ENCODE measurements at regions not wholly inside any gene's neighbourhood (a gene's known extent, or its start where the extent isn't known, plus 50 kb on each side); places are given as distances from the start of the nearest gene placed in this dataset.
A peak's percentile ranks its signal among the peaks of the same experiment; 100 is the strongest.

DNA sequence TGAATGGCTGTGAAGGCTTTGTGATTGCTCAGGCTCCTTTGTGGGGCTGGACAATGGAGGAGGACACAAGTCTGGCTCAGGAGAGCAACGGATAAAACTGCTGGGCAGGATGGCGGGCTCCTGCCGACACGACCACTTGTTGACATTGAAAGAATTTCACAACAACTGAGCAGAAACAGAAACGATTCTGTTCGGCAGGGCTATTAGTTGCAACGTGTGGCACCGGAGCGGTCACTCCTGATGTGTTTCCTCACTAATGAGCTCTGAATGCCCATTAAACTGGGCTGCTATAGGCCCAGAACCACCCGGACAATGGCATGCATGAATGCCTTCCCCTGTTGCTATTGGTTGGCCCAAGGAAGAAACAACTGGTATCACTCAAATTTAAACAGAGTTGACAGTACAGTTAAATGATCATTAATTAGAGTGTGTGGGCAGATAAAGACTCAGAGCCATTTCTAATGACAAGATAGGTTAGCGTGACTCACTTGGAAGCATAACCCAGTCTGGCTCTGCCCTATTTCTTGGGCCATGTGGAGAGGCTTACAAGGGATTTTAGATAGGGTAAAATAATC is 142.9 kb downstream of the ASCL1 start (continued):
- TF ChIP-seq RXRA (IDR thresholded peaks at IDR 0.05; ENCODE audit: borderline replicate concordance, low read depth) (no peak), FOXM1 (IDR thresholded peaks at IDR 0.05; ENCODE audit: low read depth) (no peak), EP300 (IDR thresholded peaks at IDR 0.05; ENCODE audit: borderline replicate concordance in 1 of 2, low read depth in 1 of 2, low read length in 1 of 2) (peak in 1 of 2 experiments; percentile 97; a peak in 2 of 4 replicates), TEAD4 (IDR thresholded peaks at IDR 0.05; ENCODE audit: borderline replicate concordance, insufficient read depth) (no peak), FOXJ3 (CRISPR knock-in tag; IDR thresholded peaks at IDR 0.05) (peak; percentile 96)
- TF ChIP-seq, protein P1, sequence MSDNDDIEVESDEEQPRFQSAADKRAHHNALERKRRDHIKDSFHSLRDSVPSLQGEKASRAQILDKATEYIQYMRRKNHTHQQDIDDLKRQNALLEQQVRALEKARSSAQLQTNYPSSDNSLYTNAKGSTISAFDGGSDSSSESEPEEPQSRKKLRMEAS (IDR thresholded peaks at IDR 0.05; ENCODE audit: low read depth): no peak
- TF ChIP-seq, protein P2, sequence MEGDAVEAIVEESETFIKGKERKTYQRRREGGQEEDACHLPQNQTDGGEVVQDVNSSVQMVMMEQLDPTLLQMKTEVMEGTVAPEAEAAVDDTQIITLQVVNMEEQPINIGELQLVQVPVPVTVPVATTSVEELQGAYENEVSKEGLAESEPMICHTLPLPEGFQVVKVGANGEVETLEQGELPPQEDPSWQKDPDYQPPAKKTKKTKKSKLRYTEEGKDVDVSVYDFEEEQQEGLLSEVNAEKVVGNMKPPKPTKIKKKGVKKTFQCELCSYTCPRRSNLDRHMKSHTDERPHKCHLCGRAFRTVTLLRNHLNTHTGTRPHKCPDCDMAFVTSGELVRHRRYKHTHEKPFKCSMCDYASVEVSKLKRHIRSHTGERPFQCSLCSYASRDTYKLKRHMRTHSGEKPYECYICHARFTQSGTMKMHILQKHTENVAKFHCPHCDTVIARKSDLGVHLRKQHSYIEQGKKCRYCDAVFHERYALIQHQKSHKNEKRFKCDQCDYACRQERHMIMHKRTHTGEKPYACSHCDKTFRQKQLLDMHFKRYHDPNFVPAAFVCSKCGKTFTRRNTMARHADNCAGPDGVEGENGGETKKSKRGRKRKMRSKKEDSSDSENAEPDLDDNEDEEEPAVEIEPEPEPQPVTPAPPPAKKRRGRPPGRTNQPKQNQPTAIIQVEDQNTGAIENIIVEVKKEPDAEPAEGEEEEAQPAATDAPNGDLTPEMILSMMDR (IDR thresholded peaks at IDR 0.05): no peak

DNA sequence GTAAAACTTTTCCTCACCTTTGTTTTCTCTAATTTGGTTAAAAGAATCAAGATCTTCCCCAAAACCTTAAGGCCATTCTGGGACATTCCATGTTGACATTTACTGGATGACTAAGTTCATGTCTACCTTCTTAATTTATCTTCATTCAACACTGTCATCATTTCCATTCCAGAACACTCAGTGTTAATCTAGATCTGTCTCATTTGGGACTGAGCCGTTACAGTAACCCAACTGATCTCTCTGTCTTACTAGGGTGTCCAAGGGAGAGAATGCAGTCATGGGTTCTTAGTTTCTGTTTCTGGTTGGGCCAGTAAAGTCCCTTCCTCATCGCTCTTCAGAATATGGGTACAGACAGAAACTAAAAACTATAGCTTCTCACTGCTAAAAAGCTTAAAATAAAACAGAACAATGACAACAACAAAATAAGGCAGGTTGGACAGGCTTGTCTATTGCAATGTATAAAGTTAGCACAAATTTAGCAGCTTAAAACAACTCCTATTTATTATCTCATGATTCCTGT is 144.8 kb downstream of the ASCL1 start:
- Histone ChIP-seq H3K4me2 (no peak overlapping the region), H3K9me2 (no peaks in the 10 kb centered on the region), H2AFZ (ENCODE audit: low read depth) (no peak overlapping the region), H3K27me3 (ENCODE audit: insufficient read depth) (no peaks in the 10 kb centered on the region), H3K4me1 (ENCODE audit: control insufficient read depth in 1 of 2, insufficient read depth in 2 of 2, low read depth in 1 of 2, low read length in 1 of 2) (peaks cover 0 to 7% of the 10 kb centered on the region in 2 experiments; a peak in 2 of 4 replicates), H3K27ac (ENCODE audit: low read depth in 2 of 2, low read length in 1 of 2) (no peak overlapping the region), H3K36me3 (replicated peaks in 1 of 2; ENCODE audit: control insufficient read depth in 1 of 2, insufficient read depth in 2 of 2, low read length in 1 of 2) (no peaks in the 10 kb centered on the region), H4K20me1 (ENCODE audit: insufficient read depth) (no peaks in the 10 kb centered on the region), H3K9me3 (no peaks in the 10 kb centered on the region), H3K4me3 (ENCODE audit: low read depth in 2 of 2, low read length in 1 of 2) (no peak overlapping the region), H3K9ac (no peak overlapping the region), H3F3A (replicated peaks; ENCODE audit: insufficient read depth) (no peaks in the 10 kb centered on the region), H3K79me2 (ENCODE audit: insufficient read depth) (no peaks in the 10 kb centered on the region)
- TF ChIP-seq MXI1 (IDR thresholded peaks at IDR 0.05; ENCODE audit: low read depth, low read length): no peak
- ChIA-PET CTCF (no interaction called here), POLR2A (no interaction called here)
- DNase-seq: no peak
- WGBS (ENCODE audit: low lambda C conversion rate): 11% methylated on average over 2 of the region's 2 CpGs

DNA sequence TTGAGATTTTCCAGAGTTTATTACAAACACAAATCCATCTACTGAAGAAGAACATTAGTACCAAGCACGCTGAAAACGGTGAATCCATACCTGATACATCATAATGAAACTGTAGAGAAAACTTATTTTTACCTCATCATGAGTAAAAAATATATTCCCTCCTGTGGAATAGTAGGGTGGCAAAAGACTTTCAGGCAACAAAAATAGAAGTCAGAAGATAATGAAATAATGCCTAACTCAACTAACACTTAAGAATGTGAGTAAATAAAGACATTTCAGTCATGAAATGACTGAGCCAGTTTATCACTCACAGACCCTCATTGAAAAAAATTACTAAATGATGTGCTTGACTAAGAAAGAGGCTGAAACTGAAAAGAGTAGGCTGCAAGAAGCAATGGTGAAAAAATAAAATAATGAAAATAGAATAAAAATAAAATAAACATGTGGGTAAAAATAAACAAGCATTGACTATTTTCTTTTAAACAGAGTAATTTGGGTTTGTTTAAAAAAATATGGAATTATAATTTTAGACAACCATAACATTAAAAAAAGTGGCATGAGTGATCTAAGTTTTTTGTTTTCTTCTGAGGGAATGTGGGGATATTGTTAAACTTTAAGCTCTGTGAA is 148.6 kb downstream of the ASCL1 start:
- H3K27me3 ChIP-seq (ENCODE audit: insufficient read depth): no peaks in the 10 kb centered on the region
- H3K9me2 ChIP-seq: no peaks in the 10 kb centered on the region
- TF ChIP-seq MEF2A (IDR thresholded peaks at IDR 0.05; ENCODE audit: borderline replicate concordance, low read depth): no peak
- no peak for TF ChIP-seq CHD2 (IDR thresholded peaks at IDR 0.05; ENCODE audit: low read length, partially characterized antibody)
- TF ChIP-seq NFIC (IDR thresholded peaks at IDR 0.05; ENCODE audit: borderline replicate concordance): no peak
- TF ChIP-seq SMC3 (IDR thresholded peaks at IDR 0.05; ENCODE audit: low read depth, low read length): no peak
- TF ChIP-seq IRF3 (IDR thresholded peaks at IDR 0.05; ENCODE audit: low read depth, low read length): no peak
- TF ChIP-seq GATA2 (CRISPR knock-in tag; IDR thresholded peaks at IDR 0.05): no peak
- TF ChIP-seq RAD21 (IDR thresholded peaks at IDR 0.05; ENCODE audit: low read length): no peak
- TF ChIP-seq, protein P3, sequence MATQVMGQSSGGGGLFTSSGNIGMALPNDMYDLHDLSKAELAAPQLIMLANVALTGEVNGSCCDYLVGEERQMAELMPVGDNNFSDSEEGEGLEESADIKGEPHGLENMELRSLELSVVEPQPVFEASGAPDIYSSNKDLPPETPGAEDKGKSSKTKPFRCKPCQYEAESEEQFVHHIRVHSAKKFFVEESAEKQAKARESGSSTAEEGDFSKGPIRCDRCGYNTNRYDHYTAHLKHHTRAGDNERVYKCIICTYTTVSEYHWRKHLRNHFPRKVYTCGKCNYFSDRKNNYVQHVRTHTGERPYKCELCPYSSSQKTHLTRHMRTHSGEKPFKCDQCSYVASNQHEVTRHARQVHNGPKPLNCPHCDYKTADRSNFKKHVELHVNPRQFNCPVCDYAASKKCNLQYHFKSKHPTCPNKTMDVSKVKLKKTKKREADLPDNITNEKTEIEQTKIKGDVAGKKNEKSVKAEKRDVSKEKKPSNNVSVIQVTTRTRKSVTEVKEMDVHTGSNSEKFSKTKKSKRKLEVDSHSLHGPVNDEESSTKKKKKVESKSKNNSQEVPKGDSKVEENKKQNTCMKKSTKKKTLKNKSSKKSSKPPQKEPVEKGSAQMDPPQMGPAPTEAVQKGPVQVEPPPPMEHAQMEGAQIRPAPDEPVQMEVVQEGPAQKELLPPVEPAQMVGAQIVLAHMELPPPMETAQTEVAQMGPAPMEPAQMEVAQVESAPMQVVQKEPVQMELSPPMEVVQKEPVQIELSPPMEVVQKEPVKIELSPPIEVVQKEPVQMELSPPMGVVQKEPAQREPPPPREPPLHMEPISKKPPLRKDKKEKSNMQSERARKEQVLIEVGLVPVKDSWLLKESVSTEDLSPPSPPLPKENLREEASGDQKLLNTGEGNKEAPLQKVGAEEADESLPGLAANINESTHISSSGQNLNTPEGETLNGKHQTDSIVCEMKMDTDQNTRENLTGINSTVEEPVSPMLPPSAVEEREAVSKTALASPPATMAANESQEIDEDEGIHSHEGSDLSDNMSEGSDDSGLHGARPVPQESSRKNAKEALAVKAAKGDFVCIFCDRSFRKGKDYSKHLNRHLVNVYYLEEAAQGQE (IDR thresholded peaks at IDR 0.05; ENCODE audit: low read depth, low read length): no peak
- no peaks in the 10 kb centered on the region for H3F3A ChIP-seq (replicated peaks; ENCODE audit: insufficient read depth)
- no peak overlapping the region for H3K4me3 ChIP-seq (ENCODE audit: low read depth in 2 of 2, low read length in 1 of 2)
- 33% methylated on average over 2 of the region's 2 CpGs for WGBS (ENCODE audit: low lambda C conversion rate)
- no peaks in the 10 kb centered on the region for H3K79me2 ChIP-seq (ENCODE audit: insufficient read depth)
- H2AFZ ChIP-seq (ENCODE audit: low read depth): no peak overlapping the region
- no peak overlapping the region for H3K9ac ChIP-seq
- no peaks in the 10 kb centered on the region; a peak in 1 of 4 replicates for H3K4me1 ChIP-seq (ENCODE audit: control insufficient read depth in 1 of 2, insufficient read depth in 2 of 2, low read depth in 1 of 2, low read length in 1 of 2)
- no peak overlapping the region for H3K27ac ChIP-seq (ENCODE audit: low read depth in 2 of 2, low read length in 1 of 2)
- POLR2A ChIA-PET: no interaction called here
- no peak for DNase-seq
- H3K4me2 ChIP-seq: no peak overlapping the region
- no peaks in the 10 kb centered on the region for H3K36me3 ChIP-seq (replicated peaks in 1 of 2; ENCODE audit: control insufficient read depth in 1 of 2, insufficient read depth in 2 of 2, low read length in 1 of 2)
- H3K9me3 ChIP-seq: 0 out of 2 replicates have a peak, but pooled peaks cover 4% of the 10 kb centered on the region
- CTCF ChIA-PET: no interaction called here
- H4K20me1 ChIP-seq (ENCODE audit: insufficient read depth): no peaks in the 10 kb centered on the region
